GM19023 (cell line): ENCODE measurements at regions not wholly inside any gene's neighbourhood (a gene's known extent, or its start where the extent isn't known, plus 50 kb on each side); places are given as distances from the start of the nearest gene placed in this dataset.
A peak's percentile ranks its signal among the peaks of the same experiment; 100 is the strongest.
"Not testable (repeated sequence)": the region's sequence is repeated elsewhere in the genome, so short reads cannot be mapped to it uniquely, and the experiment has no call there.

ENCODE experiments used
- ATAC-seq: cut with Tn5 transposase; IDR thresholded peaks from one replicate; pipeline ENCODE4 v1.9.1; 2021; ENCODE audit warnings: mild to moderate bottlenecking, moderate library complexity; ENCODE audit not compliant: unreplicated experiment

DNA sequence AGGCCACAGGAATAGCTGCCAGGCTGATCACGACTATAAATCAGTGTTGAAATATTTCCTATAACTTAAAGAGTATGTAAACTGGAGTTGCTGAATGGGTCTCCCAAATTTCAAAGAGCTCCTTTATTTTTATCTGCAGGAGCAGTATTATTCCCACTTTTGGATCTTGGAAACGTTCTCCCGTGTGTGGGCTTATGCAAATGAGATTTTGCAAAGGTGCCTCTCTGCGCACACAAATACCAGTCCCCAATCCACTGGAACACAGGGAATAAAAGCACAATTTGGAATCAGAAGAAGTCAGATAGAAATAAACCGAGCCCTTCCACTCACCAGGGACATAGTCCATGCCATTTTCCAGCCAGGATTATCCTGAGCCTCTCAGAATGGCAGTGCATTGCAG, 350.2 kb upstream of the CELF2 start:
- ATAC-seq = no peak

DNA sequence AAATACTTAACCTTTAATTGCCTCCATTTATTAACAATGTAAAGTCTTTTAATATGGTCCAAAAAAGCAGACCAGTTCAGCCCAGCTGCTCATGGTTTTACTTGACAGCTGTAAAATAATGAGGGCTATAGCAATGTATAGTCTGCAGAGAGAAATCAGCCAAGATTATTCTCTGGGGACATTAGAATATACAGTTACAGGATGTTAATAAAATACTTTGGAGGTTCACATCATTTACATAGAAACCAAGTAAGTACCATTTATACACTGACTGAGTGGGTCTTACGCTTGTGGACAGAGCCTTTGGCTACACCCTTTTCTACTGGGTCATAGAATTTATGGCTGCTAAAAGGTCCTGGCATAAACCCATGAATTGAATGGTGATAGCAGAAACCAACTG, 340.7 kb upstream of the CELF2 start:
- no peak for ATAC-seq

DNA sequence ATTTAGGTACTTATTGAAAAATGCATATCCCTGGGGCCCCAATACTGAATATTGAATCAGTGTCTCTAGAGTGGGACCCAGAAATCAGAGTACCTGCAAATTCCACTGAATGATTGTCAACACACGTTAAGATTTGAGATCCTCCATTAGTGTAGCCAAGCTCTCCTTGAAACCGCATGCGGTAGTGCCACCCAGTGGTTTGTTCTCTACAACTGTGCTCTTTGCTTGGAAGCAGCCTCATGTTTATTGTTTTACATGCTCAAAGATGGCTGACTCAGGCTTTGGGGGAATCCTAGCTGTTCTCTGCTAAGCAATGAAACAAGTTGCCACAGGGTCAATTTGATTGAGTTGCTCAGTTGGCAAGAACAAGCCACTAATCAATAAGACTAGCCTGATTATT, 340.2 kb upstream of the CELF2 start:
- ATAC-seq = peak; percentile 76

GRCh38 chr10:10680496-10680895, 337.2 kb upstream of the CELF2 start:
- ATAC-seq = no peak

DNA sequence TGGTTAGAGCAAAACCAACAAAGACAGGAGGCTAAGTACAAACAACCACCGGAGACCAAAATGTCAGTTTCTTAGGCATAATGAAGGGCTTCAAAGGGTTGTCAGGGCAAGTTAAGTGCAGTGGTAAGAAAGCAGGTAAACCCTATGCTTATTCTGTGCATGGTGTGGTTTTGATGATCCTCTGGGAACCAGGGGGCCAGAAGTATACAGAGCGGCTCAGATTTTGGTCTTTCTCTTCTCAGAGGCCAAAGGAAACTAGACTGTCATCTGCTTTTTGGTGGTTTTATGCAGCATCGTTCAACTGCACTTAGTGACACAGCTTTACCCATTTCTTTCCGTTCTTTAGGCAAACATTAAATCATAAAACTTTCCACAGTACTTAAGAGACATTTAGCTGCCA, 332.7 kb upstream of the CELF2 start:
- no peak for ATAC-seq

GRCh38 chr10:10685566-10685965, 332.1 kb upstream of the CELF2 start:
- no peak for ATAC-seq

DNA sequence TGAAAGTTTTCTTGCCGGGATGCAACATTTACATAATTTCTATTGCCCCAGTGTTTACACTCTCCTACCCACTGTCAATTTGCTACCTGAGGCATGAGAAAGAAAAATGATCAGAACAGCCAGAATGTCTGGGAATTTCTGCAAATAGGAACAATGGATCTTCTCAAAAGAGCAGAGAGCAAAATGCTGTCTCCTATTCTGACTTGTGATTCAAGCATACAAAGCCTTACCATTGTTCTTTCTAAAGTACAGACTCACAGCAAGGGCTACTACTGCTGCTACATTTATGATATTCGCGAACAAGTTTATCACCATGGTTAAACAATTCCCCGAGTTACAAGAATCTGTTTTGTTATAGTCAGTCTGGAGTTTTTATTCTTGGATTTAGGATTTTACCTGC, 329.9 kb upstream of the CELF2 start:
- ATAC-seq = no peak

DNA sequence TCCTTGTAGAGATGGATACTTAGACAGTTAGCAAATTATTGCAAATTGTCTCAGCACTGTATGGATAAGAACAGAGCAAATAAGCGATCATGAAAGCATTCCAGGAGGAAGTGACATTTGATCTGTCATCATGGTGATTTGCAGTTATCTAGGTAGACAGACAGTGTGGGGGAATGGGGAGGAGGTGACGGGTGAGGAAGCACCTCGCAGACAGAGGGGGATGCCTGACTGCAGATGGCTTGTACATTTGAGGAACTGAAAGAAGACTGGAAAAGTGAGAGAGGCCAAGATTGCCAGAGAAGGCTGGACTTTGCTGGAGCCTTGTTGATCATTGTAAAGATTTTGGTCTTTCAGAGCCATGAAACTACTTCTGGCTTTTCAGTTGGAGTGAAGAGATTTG, 318.2 kb upstream of the CELF2 start:
- ATAC-seq = no peak

- no peak for ATAC-seq
These were observed 316.5 kb upstream of the CELF2 start for GRCh38 chr10:10701084-10701611.

- ATAC-seq = no peak
These were observed 315.5 kb upstream of the CELF2 start for GRCh38 chr10:10702211-10702610.

DNA sequence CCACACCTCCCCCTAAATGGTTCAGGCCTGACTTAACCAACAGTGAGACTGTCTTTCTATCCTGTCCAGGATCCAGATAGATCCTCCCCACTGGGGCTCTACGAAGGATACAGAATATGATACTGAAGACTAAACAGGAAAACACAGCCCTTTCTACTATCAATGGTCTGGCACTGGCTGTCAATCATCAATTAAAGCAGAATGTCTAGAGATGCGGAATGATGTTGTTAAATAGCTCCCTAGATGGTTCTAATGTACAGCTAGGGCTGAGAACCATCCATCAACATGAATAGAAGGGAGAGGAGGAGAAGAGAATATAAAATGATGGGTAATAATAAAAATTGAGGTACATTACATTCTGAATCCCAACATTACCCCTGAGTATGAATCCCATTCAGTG, 314.3 kb upstream of the CELF2 start:
- ATAC-seq = no peak

DNA sequence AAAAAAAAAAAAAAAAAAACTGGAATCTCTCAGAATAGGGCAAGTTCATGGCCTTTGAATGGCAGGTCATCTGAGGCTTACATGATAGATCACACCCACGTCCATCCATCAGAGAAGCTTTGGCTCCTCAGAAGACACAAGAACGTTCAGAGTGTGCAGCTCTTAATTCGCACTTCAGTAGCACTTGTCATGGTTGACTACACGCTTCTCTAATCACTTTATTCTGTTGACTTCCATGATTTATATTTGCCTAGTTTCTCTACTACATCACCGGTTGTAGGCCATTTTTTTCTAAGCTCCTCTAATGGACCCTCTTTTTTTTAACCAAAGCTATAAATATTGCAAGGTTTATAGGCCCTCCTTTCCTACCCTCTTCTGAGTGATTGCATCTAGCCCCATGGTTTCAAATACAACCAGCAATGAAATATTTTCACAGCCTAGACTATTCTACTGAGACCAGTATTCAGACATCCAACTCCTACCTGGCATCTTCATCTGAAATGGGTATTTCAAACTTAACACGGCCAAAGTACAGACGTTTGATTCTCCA, 305.4 kb upstream of the CELF2 start:
- no peak for ATAC-seq

DNA sequence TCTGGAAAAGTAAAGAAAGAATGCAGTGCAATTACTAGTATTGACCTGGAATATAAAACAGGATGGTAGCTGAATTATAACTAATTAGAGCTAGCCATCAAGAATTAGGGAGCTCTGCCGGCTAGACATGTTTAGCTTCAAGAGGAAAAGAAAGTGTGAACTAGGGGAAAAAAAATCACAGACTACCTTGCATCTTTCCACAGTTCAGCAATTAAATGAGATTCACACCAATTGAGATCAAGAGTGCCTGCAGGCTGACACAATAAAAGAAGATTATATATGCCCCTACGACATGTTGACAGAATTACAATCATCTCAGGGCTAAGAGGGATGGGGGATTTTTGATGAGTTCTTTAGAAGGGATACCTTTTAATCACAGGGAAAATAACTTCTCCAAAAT, 303.3 kb upstream of the CELF2 start:
- ATAC-seq = no peak

DNA sequence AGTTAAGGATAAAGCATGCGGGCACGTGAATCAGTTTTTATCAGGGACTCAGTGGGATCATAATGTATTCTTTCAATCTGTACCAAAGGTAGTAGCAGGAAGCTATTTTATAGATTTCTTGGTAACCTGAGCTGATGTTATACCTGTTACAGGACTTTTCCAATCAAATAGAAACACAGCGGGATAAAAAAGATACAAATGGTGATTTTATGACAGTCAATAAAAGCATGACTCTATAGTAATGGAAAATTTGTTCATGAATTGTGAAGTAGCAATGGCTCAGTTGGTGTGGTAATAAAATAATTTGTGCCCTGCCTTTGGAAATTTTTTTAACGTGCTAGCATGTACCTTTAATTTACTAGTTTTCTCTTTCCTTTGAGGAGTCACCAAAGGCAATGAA, 300.7 kb upstream of the CELF2 start:
- ATAC-seq = no peak

DNA sequence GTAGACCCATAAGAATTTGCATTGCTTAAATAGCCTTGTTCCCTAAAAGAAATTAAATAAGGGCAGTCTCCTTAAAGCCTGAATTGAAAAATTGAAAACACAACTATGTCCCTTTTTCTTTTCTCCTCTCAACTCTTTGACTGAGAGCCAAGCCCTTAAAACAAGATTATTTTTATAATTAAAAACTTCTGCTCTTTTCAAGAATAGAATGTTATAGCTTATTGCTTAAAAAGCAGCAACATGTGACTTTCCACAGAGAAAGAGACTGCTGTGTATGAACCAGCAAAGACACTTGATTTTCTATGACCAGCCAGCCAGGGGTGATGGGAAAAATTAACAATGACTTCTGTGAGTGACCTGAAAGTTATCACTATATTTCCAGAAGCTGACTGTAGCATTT, 295.2 kb upstream of the CELF2 start:
- ATAC-seq = no peak

DNA sequence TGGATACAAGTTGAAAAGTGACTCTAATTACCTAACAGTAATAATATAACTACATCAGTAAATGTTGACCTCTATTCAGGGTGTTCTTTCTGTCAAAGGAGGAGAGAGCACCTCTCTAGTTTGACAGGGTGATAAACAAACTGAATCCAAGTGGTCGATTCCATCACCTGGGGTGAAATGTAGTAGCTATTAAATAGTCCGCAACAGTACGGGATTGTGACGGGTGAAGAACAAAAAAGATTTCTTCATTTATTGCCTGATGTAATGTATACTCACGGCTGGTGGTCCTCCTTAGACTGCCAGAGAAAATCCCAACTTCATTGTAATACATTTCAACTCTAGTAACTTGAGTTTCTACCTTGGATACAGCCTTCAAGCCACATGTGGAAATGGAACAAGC, 292.5 kb upstream of the CELF2 start:
- no peak for ATAC-seq

DNA sequence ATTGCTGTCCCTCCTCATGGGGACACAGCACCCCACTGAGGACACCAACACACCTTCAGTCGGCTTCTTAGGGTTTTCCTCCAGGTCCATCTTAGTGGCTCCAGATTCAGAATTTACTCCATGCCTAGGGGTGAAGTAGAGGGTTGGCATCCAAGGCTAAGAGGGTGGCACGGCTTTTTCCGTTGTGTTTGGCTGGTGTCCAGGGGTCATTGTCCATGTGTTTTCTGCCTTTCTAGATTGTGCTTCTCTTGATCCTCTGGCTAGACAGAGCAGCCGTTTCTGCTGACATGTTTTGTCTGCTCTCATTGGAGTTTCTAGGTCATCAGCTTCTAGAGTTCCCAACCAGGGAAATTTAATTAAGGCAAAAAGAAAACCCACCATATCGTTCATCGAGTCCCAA, 291.6 kb upstream of the CELF2 start:
- no peak for ATAC-seq

GRCh38 chr10:10727411-10727810, 290.3 kb upstream of the CELF2 start:
- ATAC-seq = not testable (repeated sequence)

GRCh38 chr10:10727812-10728211, 289.9 kb upstream of the CELF2 start:
- no peak for ATAC-seq

DNA sequence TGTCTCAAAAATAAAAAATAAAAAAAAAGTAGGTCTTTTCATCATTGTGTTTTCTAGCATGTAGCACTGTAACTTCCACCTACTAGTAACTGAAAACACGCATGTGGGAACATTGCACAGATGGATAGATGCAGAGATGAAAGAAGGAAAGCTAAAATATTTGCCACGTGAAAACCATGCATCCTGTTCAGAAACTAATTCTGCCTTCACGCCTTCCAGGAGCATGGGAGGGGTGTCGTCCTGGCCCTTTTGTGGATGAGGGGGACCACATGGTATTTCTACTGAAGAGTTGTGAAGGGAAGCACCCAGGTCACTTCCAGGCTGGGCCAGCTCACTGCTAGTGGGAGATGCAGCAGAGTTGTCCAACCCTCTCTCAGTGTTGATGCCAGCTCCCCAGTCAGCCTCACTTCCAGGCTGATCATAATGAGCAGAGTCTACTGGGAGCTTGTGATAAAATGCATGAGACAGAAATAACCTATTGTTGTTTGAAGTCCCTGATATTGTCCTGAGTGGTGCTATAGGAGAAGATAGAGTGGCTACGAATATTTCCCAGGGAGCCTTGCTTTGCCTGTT, 287.1 kb upstream of the CELF2 start:
- no peak for ATAC-seq

- ATAC-seq = no peak
These were observed 286.3 kb upstream of the CELF2 start for GRCh38 chr10:10731366-10731765.

DNA sequence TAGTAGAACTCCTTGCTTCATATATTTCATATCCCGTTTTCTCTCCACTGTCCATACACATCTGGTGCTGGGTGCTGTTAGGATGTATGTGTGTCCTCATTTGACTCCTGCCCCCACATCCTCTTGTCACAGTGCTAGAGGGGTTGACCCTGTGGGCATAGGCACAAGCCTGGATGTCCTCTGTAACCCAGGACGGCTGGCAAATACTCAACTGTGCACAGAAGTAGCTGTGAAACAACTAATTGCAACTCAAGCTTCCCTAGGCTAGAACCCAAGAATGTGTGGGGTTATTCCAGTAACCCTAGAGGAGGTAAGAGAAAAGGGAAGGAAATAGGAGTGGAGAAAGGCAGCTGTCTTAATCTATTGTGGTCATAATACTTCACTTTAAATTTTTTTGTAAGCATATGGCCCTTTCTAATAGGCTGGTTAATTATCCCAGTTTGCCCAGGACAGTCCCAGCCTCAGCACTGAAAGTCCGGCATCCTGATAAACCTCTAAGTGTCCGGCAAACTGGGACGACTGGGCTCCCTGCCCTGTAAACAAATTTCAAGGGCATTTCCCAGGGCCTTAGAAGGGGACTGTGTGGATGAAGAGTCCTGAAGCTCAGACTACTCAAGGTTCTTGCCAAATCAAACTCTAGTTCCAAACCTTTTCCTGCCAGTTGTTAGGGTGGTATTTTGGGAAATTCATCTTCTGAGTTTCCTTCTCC, 283.2 kb upstream of the CELF2 start:
- no peak for ATAC-seq

DNA sequence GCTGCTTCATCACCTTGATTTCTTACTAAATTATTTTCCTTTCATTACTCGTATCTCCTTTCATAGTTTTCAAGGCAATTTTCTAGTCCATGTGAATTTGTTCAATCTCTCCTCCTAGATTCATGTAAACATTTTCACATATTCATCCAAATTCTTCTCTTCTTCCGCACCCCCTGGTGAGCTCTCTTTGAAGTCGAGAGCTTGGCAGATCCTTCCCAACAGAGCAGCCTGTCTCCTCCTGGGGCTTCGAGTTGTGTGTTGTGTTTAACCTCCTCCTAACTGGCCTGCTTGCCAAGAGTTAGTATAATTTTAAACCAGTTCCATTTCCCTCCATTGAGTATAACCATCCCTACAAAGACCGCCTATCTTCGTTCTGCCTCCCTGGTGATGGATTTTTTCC, 272.4 kb upstream of the CELF2 start:
- ATAC-seq = no peak
